SK-N-MC (cell line): ENCODE measurements at regions not wholly inside any gene's neighbourhood (a gene's known extent, or its start where the extent isn't known, plus 50 kb on each side); places are given as distances from the start of the nearest gene placed in this dataset.

Experiments
- EZH2 ChIP-seq: fragments of 200-600 bp; sonication (generic); IDR thresholded peaks from one replicate; pipeline ENCODE4 v1.6.1; 2017; ENCODE audit warnings: antibody characterized with exemption
- FOXP2 ChIP-seq: optimal IDR thresholded peaks from 2 replicates; pipeline ENCODE3; 2011; ENCODE audit warnings: mild to moderate bottlenecking, moderate library complexity; ENCODE audit not compliant: insufficient read depth; ENCODE audit errors: extremely low read length, control extremely low read depth
- POLR2AphosphoS5 ChIP-seq: IDR thresholded peaks from 2 replicates; pipeline ENCODE4 v1.6.1; 2012; ENCODE audit warnings: mild to moderate bottlenecking, low read depth, low read length, borderline replicate concordance

DNA sequence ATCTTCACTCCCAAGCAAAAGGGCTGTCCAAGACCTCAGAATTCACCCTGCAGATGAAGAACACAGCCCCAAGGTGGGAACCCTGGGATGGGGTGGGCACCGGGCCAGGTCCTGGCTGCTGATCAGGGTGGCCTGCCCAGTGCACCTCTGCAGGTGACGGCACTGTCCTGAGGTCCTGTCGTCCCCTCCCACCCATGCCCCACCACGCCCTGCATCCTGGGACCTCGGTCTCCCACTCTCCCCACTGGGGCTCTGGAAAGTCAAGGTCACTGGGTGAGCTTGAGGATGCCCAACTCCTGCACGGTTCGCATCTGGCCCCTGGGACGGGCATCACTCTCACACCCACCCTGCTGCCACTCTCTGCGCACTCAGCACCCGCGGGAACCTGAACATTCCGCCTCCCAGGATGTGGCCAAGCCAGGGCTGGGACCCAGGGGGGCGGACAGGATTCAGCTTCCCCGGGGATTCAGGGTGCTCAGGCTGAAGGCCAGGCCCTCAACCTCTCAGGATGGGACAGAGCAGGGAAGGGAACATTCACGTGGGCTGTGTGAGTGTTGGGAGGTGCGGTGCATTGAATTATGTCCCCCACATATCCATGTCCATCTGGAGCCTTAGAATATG, 115.9 kb downstream of the CPZ start:
- TF ChIP-seq EZH2 (no peak), POLR2AphosphoS5 (no peak), FOXP2 (no peak)
